Keratinocyte (primary cell): ENCODE measurements at regions not wholly inside any gene's neighbourhood (a gene's known extent, or its start where the extent isn't known, plus 50 kb on each side); places are given as distances from the start of the nearest gene placed in this dataset.

Experiments
- EZH2 ChIP-seq: IDR thresholded peaks from one replicate; pipeline ENCODE4 v1.6.1; 2012; ENCODE audit warnings: inconsistent platforms, mild to moderate bottlenecking, low read length, moderate library complexity
- TF ChIP-seq, protein P1 (sequence below), 3 experiments: IDR thresholded peaks in 1 of 3; conservative IDR thresholded peaks in 1 of 3; optimal IDR thresholded peaks in 1 of 3; 2 replicates in 2 of 3; 3 replicates in 1 of 3; pipeline versions ENCODE3 to v1.5.1; 2011; ENCODE audit warnings: low read length in 3 of 3, mild to moderate bottlenecking in 3 of 3, moderate library complexity in 2 of 3, control low read depth in 1 of 3, inconsistent platforms in 1 of 3; ENCODE audit not compliant: insufficient read depth in 2 of 3; ENCODE audit errors: extremely low read depth in 1 of 3

DNA sequence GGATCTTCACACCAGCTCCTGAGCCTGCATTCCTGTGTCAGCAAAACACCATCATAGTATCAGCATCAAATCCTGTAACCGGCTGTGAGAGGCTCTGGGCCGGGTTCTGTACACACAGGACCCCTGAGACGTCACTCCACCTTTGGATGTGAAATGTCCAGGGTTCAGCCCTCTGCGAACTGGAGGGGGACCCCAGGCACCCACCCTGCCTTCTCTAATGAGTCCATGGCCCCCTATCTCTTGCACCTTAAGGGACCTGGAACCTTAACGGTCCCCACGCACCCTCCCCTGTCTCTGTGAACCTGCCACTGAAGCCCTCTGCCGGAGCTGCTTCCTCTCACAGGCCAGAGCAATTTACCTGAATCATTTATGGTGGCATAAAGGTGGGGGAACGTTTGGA is 257.8 kb downstream of the NPHP4 start:
- TF ChIP-seq, protein P1, sequence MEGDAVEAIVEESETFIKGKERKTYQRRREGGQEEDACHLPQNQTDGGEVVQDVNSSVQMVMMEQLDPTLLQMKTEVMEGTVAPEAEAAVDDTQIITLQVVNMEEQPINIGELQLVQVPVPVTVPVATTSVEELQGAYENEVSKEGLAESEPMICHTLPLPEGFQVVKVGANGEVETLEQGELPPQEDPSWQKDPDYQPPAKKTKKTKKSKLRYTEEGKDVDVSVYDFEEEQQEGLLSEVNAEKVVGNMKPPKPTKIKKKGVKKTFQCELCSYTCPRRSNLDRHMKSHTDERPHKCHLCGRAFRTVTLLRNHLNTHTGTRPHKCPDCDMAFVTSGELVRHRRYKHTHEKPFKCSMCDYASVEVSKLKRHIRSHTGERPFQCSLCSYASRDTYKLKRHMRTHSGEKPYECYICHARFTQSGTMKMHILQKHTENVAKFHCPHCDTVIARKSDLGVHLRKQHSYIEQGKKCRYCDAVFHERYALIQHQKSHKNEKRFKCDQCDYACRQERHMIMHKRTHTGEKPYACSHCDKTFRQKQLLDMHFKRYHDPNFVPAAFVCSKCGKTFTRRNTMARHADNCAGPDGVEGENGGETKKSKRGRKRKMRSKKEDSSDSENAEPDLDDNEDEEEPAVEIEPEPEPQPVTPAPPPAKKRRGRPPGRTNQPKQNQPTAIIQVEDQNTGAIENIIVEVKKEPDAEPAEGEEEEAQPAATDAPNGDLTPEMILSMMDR (optimal IDR thresholded peaks at IDR 0.05 in 1 of 3, IDR thresholded peaks at IDR 0.05 in 1 of 3, conservative IDR thresholded peaks at IDR 0.05 in 1 of 3; ENCODE audit: extremely low read depth in 1 of 3, insufficient read depth in 2 of 3, low read length in 3 of 3), result no peak
- no peak for TF ChIP-seq EZH2
